ENCODE measurements at regions not wholly inside any gene's neighbourhood (a gene's known extent, or its start where the extent isn't known, plus 50 kb on each side); places are given as distances from the start of the nearest gene placed in this dataset.

DNA sequence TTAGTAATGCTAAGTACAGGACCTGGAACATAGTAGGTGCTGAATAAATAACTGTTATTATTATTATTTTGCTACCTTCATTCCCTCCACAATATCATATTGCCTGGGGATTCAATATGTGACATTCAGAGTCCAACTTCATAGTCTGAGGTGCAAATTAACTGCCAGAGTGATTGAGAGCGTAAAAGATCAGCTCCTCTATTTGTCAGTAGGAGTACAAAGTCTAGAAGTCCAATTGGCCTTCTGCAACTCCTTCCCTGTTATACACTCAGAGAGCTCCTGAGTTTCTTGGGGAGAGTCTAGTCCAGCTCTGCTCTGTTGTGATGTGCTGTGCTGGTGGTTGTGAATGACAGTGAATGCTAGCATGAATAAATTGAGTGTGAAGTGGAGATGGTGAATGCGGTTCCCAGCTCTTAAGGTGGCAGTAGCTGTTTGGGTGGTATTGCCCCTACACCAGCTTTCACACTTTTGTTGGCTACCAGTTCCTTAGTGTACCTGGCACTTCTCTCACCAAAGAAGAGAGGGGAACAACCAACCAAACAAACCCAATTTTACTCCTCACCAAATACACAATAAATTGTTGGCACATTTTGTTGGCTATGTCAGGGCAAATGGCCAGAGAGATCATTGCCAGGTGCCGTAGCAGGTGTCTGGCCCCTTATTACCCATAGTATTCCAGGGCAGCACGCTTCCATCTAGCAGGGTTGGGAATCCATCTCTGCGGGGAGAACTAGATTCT lies 270.1 kb upstream of the TBL1XR1 start:
- TF ChIP-seq, protein P1, sequence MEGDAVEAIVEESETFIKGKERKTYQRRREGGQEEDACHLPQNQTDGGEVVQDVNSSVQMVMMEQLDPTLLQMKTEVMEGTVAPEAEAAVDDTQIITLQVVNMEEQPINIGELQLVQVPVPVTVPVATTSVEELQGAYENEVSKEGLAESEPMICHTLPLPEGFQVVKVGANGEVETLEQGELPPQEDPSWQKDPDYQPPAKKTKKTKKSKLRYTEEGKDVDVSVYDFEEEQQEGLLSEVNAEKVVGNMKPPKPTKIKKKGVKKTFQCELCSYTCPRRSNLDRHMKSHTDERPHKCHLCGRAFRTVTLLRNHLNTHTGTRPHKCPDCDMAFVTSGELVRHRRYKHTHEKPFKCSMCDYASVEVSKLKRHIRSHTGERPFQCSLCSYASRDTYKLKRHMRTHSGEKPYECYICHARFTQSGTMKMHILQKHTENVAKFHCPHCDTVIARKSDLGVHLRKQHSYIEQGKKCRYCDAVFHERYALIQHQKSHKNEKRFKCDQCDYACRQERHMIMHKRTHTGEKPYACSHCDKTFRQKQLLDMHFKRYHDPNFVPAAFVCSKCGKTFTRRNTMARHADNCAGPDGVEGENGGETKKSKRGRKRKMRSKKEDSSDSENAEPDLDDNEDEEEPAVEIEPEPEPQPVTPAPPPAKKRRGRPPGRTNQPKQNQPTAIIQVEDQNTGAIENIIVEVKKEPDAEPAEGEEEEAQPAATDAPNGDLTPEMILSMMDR (IDR thresholded peaks at IDR 0.05) = no peak
- no peak for TF ChIP-seq POLR2A (IDR thresholded peaks at IDR 0.05)

All from breast epithelium (tissue), 3 donors.